Tibial nerve (tissue), 4 donors: ENCODE measurements at regions not wholly inside any gene's neighbourhood (a gene's known extent, or its start where the extent isn't known, plus 50 kb on each side); places are given as distances from the start of the nearest gene placed in this dataset.

ENCODE experiments used
- EP300 ChIP-seq, 2 donors: sonication (generic); formaldehyde crosslinking; IDR thresholded peaks; one replicate each; pipeline ENCODE4 v1.6.1; 2017; ENCODE audit warnings: antibody characterized with exemption in 2 of 2, mild to moderate bottlenecking in 1 of 2
- POLR2A ChIP-seq, 2 donors: fragments of 450-650 bp; IDR thresholded peaks; one replicate each; pipeline ENCODE4 v1.6.1; 2017; ENCODE audit warnings: antibody characterized with exemption in 2 of 2, mild to moderate bottlenecking in 2 of 2, moderate library complexity in 2 of 2
- TF ChIP-seq, protein P1 (sequence below), 5 experiments: fragments of 200-600 bp in 3 of 5; fragments of 450-650 bp in 2 of 5; sonication (generic) in 3 of 5; IDR thresholded peaks; one replicate each; pipeline ENCODE4 v1.5.1; 2016 to 2019; ENCODE audit warnings: antibody characterized with exemption in 5 of 5, mild to moderate bottlenecking in 3 of 5, moderate library complexity in 2 of 5

GRCh38 chr7:136168821-136169220 lies 191.7 kb upstream of the MTPN start:
- TF ChIP-seq, protein P1, sequence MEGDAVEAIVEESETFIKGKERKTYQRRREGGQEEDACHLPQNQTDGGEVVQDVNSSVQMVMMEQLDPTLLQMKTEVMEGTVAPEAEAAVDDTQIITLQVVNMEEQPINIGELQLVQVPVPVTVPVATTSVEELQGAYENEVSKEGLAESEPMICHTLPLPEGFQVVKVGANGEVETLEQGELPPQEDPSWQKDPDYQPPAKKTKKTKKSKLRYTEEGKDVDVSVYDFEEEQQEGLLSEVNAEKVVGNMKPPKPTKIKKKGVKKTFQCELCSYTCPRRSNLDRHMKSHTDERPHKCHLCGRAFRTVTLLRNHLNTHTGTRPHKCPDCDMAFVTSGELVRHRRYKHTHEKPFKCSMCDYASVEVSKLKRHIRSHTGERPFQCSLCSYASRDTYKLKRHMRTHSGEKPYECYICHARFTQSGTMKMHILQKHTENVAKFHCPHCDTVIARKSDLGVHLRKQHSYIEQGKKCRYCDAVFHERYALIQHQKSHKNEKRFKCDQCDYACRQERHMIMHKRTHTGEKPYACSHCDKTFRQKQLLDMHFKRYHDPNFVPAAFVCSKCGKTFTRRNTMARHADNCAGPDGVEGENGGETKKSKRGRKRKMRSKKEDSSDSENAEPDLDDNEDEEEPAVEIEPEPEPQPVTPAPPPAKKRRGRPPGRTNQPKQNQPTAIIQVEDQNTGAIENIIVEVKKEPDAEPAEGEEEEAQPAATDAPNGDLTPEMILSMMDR (IDR thresholded peaks at IDR 0.05), result no peak
- TF ChIP-seq POLR2A (IDR thresholded peaks at IDR 0.05) (no peak), EP300 (IDR thresholded peaks at IDR 0.05) (no peak)
